ENCODE measurements at regions not wholly inside any gene's neighbourhood (a gene's known extent, or its start where the extent isn't known, plus 50 kb on each side); places are given as distances from the start of the nearest gene placed in this dataset.

DNA sequence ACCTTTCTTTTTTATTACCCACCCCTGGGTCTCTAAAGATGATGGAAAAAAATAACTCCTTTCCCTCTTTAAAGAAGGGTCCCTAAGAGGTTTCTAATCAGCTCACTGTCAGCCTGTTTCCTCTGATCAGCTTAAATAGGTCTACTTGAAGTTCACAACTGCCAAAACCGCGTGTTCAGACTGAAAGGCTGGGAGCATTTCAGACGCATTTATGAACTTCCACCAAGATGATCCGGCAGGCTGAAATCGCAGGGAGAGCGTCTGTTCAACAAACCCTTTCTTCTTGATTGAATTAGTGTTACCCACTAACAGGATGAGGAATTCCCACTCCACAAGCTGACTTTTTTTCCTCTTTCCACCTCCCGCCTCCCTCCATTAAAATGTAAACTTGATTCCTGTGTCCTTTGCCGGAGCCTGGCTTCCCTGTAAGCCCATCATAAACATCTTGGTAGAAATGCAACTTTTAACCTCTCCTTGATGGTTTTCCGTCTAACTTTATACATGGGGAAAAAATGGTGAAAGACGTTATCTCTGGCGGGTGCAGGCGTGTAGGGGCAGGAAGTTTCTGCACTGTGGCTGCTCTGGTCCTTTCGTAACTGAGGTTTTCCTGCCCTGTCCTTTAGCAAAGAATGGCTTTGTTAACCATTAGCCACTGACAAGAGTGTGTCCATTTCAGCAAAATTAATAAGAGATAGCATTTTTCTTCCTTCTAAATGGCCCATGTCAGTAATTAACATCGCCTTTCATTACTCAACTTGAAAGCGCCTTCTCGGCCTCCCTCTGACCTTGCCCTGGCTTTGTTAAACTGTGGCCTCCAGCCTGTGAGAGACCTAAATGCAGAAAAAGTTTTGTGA lies 130.7 kb downstream of the BAMBI start:
- Mint-ChIP-seq H3K27me3 (ENCODE audit: low read depth) (no peaks in the 10 kb centered on the region), H3K9me3 (no peaks in the 10 kb centered on the region), H3K36me3 (ENCODE audit: low read depth) (no peaks in the 10 kb centered on the region), H3K4me1 (peaks cover 64% of the 10 kb centered on the region), H3K27ac (ENCODE audit: unreplicated experiment) (peak overlapping the region; percentile 83), H3K4me3 (peak overlapping the region; percentile 52)
- no peak for DNase-seq (ENCODE audit: low read depth, low spot score)
- TF ChIP-seq CTCF (conservative IDR thresholded peaks at IDR 0.05), result no peak

- H3K4me3 Mint-ChIP-seq, result peak overlapping the region; percentile 52
- H3K4me1 Mint-ChIP-seq, result peaks cover 61% of the 10 kb centered on the region
- H3K27ac Mint-ChIP-seq (ENCODE audit: unreplicated experiment), result peak overlapping the region; percentile 83
- H3K36me3 Mint-ChIP-seq (ENCODE audit: low read depth), result no peaks in the 10 kb centered on the region
- DNase-seq (ENCODE audit: low read depth, low spot score), result no peak
- H3K27me3 Mint-ChIP-seq (ENCODE audit: low read depth), result no peaks in the 10 kb centered on the region
- TF ChIP-seq CTCF (conservative IDR thresholded peaks at IDR 0.05), result no peak
- H3K9me3 Mint-ChIP-seq, result peaks cover 2% of the 10 kb centered on the region
Observed at GRCh38 chr10:28808693-28809092, 131.4 kb downstream of the BAMBI start.

GRCh38 chr10:28810057-28810870 lies 132.9 kb downstream of the BAMBI start:
- DNase-seq (ENCODE audit: low read depth, low spot score), result no peak
- Mint-ChIP-seq H3K36me3 (ENCODE audit: low read depth) (no peaks in the 10 kb centered on the region), H3K27me3 (ENCODE audit: low read depth) (no peaks in the 10 kb centered on the region), H3K4me3 (peak overlapping the region; percentile 77), H3K27ac (ENCODE audit: unreplicated experiment) (peak overlapping the region; percentile 73), H3K9me3 (peaks cover 2% of the 10 kb centered on the region), H3K4me1 (peaks cover 67% of the 10 kb centered on the region)
- TF ChIP-seq CTCF (conservative IDR thresholded peaks at IDR 0.05), result no peak

DNA sequence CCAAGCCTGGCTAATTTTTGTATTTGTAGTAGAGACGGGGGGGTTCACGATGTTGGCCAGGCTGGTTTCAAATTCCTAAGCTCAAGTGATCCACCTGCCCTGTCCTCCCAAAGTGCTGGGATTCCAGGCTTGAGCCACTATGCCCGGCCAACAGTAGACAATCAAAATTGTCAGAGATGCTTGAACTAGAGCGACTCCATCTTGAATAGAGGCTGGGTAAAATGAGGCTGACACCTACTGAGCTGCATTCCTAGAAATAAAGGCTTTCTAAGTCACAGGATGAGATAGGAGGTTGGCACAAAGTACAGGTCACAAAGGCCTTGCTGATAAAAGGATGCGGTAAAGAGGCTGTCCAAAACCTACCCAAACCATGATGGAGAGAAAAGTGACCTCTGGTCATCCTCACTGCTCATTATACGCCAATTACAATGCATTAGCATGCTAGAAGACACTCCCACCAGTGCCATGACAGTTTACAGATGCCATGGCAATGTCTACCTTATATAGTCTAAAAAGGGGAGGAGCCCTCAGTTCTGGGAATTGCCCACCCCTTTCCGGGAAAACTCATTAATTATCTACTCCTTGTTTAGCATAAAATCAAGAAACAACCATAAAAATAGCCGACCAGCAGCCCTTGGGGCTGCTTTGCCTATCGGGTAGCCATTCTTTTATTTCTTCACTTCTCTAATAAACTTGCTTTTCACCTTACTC lies 134.5 kb downstream of the BAMBI start:
- Mint-ChIP-seq H3K4me3 (no peak overlapping the region), H3K36me3 (ENCODE audit: low read depth) (no peaks in the 10 kb centered on the region), H3K4me1 (peaks cover 59% of the 10 kb centered on the region), H3K9me3 (peaks cover 2% of the 10 kb centered on the region), H3K27ac (ENCODE audit: unreplicated experiment) (no peak overlapping the region), H3K27me3 (ENCODE audit: low read depth) (no peaks in the 10 kb centered on the region)
- no peak for TF ChIP-seq CTCF (conservative IDR thresholded peaks at IDR 0.05)
- DNase-seq (ENCODE audit: low read depth, low spot score), result no peak

All from neural crest cell (in vitro differentiated cells).